ENCODE measurements at regions not wholly inside any gene's neighbourhood (a gene's known extent, or its start where the extent isn't known, plus 50 kb on each side); places are given as distances from the start of the nearest gene placed in this dataset.

DNA sequence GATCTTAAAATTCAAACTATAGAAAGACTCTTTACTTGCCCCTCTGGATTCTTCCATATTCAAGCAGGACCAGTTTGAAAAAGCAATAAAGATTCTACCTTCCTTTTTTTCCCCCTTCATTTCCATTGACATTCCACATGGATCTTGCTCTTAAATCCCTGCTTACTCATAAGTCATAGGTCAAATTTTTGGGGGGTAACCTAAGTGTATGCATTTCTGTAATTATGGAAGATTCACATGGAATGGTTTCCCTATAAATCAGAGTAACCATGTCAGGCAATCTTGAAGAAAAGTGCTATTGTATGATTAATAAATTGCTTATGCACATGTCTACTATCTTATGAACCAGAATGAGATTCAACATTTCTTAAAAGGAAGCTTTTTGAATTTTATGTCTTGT is 551.0 kb downstream of the HAO1 start:
- no peak for DNase-seq
- Mint-ChIP-seq H3K27me3 (no peaks in the 10 kb centered on the region), H3K27ac (no peak overlapping the region), H3K36me3 (ENCODE audit: low read depth) (no peaks in the 10 kb centered on the region), H3K9me3 (peaks cover 2% of the 10 kb centered on the region), H3K4me3 (no peak overlapping the region), H3K4me1 (no peaks in the 10 kb centered on the region)
- POLR2A ChIA-PET = no interaction called here
- CTCF ChIA-PET = no interaction called here

DNA sequence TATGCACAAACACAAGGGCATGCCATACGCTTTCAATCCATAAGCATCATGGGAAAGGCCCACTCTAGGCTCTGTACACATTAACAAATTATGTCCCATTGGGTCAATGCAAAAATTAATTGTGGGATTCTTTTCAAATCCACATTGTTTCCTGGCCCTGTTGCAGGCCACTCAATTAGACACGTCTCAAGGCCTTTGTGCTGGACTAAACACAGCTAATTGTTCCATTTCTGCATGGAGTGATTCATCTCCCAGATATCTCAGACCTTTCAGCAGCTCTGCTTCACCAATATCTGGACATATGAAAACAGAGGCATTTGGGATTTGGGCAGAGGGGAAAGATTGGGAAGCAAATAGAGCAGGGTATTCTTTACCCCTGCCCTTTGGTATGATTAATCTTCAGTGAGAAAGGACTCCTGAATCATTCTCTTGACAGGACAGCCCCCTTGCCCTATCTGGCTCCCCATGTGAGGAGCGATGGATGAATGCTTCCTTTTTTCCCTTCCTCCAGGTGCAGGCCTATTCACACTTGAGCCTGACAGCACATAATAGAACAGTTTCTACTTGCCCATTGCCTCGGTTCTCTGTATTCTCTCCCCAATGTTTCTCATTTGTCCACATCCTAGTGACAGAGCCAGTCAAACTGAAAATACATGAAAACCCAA is 547.6 kb downstream of the HAO1 start:
- ChIA-PET POLR2A (no interaction called here), CTCF (no interaction called here)
- H3K27ac Mint-ChIP-seq = no peak overlapping the region
- no peaks in the 10 kb centered on the region for H3K36me3 Mint-ChIP-seq (ENCODE audit: low read depth)
- no peaks in the 10 kb centered on the region for H3K27me3 Mint-ChIP-seq
- no peak for DNase-seq
- H3K4me1 Mint-ChIP-seq = no peaks in the 10 kb centered on the region
- H3K4me3 Mint-ChIP-seq = no peak overlapping the region
- H3K9me3 Mint-ChIP-seq = no peaks in the 10 kb centered on the region

DNA sequence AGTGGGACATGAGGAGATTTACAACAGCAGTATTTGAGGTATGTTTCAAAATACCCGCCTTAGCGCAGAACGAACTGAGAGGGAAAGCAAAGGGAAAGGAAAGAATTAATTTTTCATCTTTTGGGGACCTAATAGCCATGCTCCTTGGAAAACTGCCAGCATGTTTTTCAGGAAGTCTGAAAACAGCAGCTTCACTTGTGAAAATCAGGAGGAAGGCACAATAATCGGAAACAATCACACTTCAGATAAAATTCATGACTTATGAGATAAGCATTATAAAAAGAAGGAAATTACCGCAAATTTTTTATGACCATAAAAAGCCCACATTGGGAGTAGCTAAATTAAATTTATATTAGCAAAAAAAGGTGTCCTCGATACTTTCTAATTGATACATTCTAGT is 541.1 kb downstream of the HAO1 start:
- no peak overlapping the region for H3K27ac Mint-ChIP-seq
- peaks cover 4% of the 10 kb centered on the region for H3K9me3 Mint-ChIP-seq
- H3K27me3 Mint-ChIP-seq = no peaks in the 10 kb centered on the region
- no peak overlapping the region for H3K4me3 Mint-ChIP-seq
- POLR2A ChIA-PET = no interaction called here
- CTCF ChIA-PET = no interaction called here
- no peaks in the 10 kb centered on the region for H3K36me3 Mint-ChIP-seq (ENCODE audit: low read depth)
- DNase-seq = no peak
- H3K4me1 Mint-ChIP-seq = no peaks in the 10 kb centered on the region

DNA sequence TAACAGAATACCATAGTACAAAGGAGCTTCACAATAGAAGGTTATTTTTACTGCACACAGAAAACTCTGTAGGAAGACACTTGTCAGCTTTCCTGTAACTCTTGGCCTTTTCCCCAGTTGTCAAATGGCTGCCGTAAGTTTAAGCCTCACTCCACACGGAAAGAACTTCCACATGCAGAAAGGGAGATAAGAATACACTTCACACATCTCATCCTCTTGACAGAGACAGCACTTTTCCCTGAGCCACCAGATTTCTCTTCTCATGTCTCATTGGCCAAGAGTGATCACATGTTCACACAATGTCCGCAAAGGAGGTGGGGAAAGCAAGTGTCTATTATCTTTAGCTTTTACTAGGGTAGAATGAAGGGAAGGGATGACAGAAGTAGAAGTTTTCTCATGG is 540.7 kb downstream of the HAO1 start:
- DNase-seq = no peak
- no peaks in the 10 kb centered on the region for H3K27me3 Mint-ChIP-seq
- no peaks in the 10 kb centered on the region for H3K36me3 Mint-ChIP-seq (ENCODE audit: low read depth)
- POLR2A ChIA-PET = no interaction called here
- CTCF ChIA-PET = no interaction called here
- H3K27ac Mint-ChIP-seq = no peak overlapping the region
- H3K4me3 Mint-ChIP-seq = no peak overlapping the region
- H3K9me3 Mint-ChIP-seq = peaks cover 4% of the 10 kb centered on the region
- H3K4me1 Mint-ChIP-seq = no peaks in the 10 kb centered on the region

DNA sequence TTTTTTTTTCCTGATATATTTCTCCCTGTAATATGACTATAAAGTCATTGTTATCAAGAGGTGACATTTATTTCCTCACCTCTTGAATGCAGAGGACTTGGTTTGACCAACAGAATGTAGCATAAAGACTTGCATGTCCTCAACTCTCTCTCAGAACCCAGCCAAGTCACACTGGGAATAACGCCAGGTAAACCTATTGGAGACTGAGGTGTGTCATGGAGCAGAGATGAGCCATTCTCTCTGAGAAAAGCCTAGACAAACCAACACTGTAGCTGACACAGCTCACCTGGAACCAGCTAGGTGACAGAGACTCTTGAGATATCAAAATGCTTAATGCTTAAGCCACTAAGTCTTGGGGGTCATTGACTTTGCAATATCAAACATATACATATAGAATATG is 533.6 kb downstream of the HAO1 start:
- Mint-ChIP-seq H3K27ac (no peak overlapping the region), H3K4me3 (no peak overlapping the region), H3K36me3 (ENCODE audit: low read depth) (no peaks in the 10 kb centered on the region), H3K27me3 (no peaks in the 10 kb centered on the region), H3K4me1 (no peaks in the 10 kb centered on the region), H3K9me3 (peaks cover 6% of the 10 kb centered on the region)
- CTCF ChIA-PET = no interaction called here
- DNase-seq = no peak
- POLR2A ChIA-PET = no interaction called here

DNA sequence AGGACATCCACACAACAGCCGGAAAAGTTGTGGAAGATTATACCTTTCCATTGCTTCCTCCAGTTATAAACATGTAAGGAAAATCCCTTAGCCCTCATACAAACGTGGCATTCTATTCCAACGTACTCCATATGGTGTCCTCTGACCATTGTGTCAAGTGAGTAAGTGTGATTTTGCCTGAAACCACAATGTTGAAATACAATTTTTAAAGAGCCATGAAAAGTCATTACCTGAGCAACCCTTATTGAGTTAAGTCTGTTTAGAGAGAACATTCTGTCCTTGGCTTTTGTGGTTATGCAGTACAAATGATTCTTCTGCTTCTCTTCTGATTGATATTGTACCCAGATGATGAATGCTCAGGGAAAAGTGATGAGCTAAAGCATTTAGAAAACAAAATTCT is 530.1 kb downstream of the HAO1 start:
- ChIA-PET CTCF (no interaction called here), POLR2A (no interaction called here)
- Mint-ChIP-seq H3K4me3 (no peak overlapping the region), H3K4me1 (no peaks in the 10 kb centered on the region), H3K27me3 (no peaks in the 10 kb centered on the region), H3K36me3 (ENCODE audit: low read depth) (no peaks in the 10 kb centered on the region), H3K27ac (no peak overlapping the region), H3K9me3 (peaks cover 6% of the 10 kb centered on the region)
- DNase-seq = no peak

DNA sequence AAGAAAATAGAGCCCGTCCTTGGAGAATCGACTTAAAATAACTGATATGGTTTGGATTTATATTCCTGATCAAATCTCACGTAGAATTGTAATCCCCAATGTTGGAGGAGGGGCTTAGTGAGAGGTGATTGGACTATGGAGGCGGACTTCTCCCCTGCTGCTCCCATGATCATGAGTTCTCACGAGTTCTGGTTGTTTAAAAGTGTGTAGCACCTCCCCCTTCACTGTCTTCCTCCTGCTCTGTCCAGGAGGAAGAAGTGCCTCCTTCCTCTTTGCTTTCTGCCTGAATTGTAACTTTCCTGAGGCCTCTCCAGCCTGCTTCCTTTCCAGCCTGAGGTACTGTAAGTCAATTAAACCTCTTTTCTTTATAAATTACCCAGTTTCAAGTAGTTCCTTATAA is 529.2 kb downstream of the HAO1 start:
- H3K4me3 Mint-ChIP-seq = no peak overlapping the region
- H3K27ac Mint-ChIP-seq = no peak overlapping the region
- H3K36me3 Mint-ChIP-seq (ENCODE audit: low read depth) = no peaks in the 10 kb centered on the region
- no peak for DNase-seq
- H3K4me1 Mint-ChIP-seq = no peaks in the 10 kb centered on the region
- peaks cover 6% of the 10 kb centered on the region for H3K9me3 Mint-ChIP-seq
- POLR2A ChIA-PET = no interaction called here
- H3K27me3 Mint-ChIP-seq = no peaks in the 10 kb centered on the region
- CTCF ChIA-PET = no interaction called here

DNA sequence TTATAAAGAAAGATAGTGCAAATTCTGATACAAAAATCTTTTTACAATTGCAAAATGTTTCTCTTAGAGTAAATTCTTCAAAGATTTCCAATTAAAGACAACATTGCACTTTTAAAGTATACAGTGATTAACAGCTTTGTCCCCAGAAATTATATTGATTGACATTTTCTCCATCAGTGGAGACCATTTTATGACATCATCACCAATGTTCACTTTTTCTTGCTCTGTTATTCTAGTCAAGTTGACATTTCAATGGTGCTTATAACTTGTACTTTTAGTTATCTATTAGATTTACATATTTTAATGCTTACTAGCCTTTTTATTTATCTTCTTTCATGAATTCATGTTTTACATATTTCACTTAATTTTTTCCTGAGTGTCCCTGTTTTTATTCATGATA is 524.8 kb downstream of the HAO1 start:
- no peak for DNase-seq
- no peak overlapping the region for H3K27ac Mint-ChIP-seq
- H3K27me3 Mint-ChIP-seq = no peaks in the 10 kb centered on the region
- ChIA-PET POLR2A (no interaction called here), CTCF (no interaction called here)
- H3K9me3 Mint-ChIP-seq = peaks cover 4% of the 10 kb centered on the region
- H3K36me3 Mint-ChIP-seq (ENCODE audit: low read depth) = no peaks in the 10 kb centered on the region
- H3K4me3 Mint-ChIP-seq = no peak overlapping the region
- no peaks in the 10 kb centered on the region for H3K4me1 Mint-ChIP-seq

DNA sequence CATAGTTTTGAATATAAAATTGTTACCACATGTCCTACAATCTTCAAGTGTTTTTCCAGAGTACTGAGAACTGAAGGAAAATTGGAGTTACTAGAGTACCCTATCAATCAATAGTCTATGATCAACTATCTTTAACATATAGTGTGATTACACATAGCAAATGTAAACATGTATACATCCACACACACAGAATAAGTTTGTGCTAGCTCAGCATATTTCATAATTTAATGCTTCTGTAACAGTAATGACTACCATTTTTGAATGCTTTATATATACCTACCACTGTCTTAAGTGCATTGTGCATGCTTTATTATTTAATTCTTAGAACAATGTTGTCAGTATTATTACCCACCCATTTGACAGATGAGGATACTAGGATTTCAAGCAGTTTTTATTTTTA is 523.9 kb downstream of the HAO1 start:
- H3K4me1 Mint-ChIP-seq = no peaks in the 10 kb centered on the region
- DNase-seq = no peak
- ChIA-PET POLR2A (no interaction called here), CTCF (no interaction called here)
- peaks cover 4% of the 10 kb centered on the region for H3K9me3 Mint-ChIP-seq
- H3K36me3 Mint-ChIP-seq (ENCODE audit: low read depth) = no peaks in the 10 kb centered on the region
- H3K27me3 Mint-ChIP-seq = no peaks in the 10 kb centered on the region
- no peak overlapping the region for H3K4me3 Mint-ChIP-seq
- no peak overlapping the region for H3K27ac Mint-ChIP-seq

DNA sequence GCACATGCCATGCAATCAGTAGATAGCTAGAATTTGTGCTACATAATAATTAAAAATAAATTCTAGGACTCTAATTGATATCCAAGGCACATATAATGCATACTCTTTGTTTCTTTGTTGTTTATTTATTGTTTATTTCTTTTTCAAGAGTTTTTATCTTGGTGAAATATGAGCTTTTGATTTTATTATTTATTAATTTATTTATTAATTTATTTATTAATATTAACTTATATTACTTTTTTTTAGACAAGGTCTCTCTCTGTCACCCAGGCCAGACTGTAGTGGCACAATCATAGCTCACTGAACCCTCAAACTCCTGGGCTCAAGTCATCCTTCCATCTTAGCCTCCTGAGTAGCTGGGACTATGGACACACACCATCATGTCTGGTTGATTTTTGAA is 519.9 kb downstream of the HAO1 start:
- no peaks in the 10 kb centered on the region for H3K27me3 Mint-ChIP-seq
- no peak overlapping the region for H3K4me3 Mint-ChIP-seq
- DNase-seq = no peak
- no peaks in the 10 kb centered on the region for H3K36me3 Mint-ChIP-seq (ENCODE audit: low read depth)
- H3K27ac Mint-ChIP-seq = no peak overlapping the region
- CTCF ChIA-PET = no interaction called here
- POLR2A ChIA-PET = no interaction called here
- H3K4me1 Mint-ChIP-seq = no peaks in the 10 kb centered on the region
- H3K9me3 Mint-ChIP-seq = no peaks in the 10 kb centered on the region

DNA sequence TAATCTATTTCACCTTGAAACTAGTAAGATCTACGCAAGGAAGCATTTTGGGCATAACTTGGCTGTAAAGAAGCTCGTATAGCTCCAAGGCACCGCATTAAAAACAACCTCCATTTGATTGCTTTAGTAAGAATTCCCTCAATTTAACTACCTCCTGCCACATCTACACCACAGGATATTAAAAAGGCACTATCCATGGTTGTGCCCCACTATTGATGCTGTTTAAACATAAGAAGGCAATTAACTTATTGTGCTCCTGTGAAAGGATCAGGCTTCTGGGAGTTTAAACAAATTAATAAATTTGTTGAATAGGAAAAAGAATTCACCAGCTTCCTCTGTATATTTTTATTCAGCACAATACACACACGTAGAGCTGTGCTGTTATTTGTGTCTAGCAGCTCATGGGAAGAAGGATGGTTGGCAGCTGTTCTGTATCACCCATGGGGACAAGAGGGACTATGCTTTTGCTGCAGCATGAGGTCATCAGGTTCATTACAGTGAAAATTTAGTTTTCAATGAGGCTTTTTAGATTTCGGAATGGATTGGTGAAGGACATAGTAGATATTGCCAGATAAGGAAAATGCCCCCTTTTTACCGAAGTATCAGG is 513.3 kb downstream of the HAO1 start:
- no peaks in the 10 kb centered on the region for H3K36me3 Mint-ChIP-seq (ENCODE audit: low read depth)
- no peaks in the 10 kb centered on the region for H3K4me1 Mint-ChIP-seq
- no peak overlapping the region for H3K27ac Mint-ChIP-seq
- H3K9me3 Mint-ChIP-seq = peaks cover 5% of the 10 kb centered on the region
- H3K4me3 Mint-ChIP-seq = no peak overlapping the region
- DNase-seq = no peak
- ChIA-PET CTCF (no interaction called here), POLR2A (no interaction called here)
- H3K27me3 Mint-ChIP-seq = no peaks in the 10 kb centered on the region

DNA sequence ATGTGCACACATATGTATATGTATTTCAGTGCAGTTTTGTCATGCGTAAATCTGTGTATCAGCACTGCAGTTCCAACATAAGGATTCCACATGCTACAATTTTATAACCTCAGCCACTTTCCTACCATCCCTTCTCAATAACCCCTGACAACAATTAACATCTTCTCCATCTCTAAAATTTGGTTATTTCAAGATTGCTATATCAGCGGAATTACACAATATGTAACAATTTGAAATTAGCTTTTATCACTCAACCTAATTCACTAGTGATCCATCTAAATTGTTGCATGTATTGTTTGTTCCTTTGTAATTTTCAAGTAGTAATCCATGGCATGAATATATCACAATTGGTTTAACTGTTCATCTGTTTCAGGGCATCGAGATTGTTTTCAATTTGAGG is 511.3 kb downstream of the HAO1 start:
- H3K4me1 Mint-ChIP-seq = no peaks in the 10 kb centered on the region

DNA sequence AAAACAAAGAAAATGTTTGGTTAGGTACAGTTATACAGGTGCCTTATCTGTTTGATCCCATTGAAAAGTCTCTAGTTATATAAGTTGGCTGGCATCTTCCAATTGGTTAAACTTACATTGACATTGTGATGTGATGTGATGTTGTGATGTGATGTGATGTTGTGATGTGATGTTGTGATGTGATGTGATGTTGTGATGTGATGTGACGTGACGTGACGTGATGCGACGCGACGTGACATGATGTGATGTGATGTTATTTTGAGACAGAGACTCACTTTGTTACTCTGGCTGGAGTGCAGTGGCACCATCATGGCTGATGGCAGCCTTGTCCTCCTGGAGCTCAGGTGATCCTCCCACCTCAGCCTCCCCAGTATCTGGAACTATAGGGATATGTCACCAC is 507.6 kb downstream of the HAO1 start:
- H3K36me3 Mint-ChIP-seq (ENCODE audit: low read depth) = no peaks in the 10 kb centered on the region
- H3K27ac Mint-ChIP-seq = no peak overlapping the region
- H3K9me3 Mint-ChIP-seq = peaks cover 7% of the 10 kb centered on the region
- H3K4me3 Mint-ChIP-seq = no peak overlapping the region
- no peak for DNase-seq
- no peaks in the 10 kb centered on the region for H3K27me3 Mint-ChIP-seq
- ChIA-PET POLR2A (no interaction called here), CTCF (no interaction called here)
- no peaks in the 10 kb centered on the region for H3K4me1 Mint-ChIP-seq

More for the DNA sequence above, 511.3 kb downstream of the HAO1 start:
- Mint-ChIP-seq H3K4me3 (no peak overlapping the region), H3K27me3 (no peaks in the 10 kb centered on the region), H3K36me3 (ENCODE audit: low read depth) (no peaks in the 10 kb centered on the region), H3K9me3 (peaks cover 5% of the 10 kb centered on the region), H3K27ac (no peak overlapping the region)
- CTCF ChIA-PET = no interaction called here
- POLR2A ChIA-PET = no interaction called here
- DNase-seq = no peak

DNA sequence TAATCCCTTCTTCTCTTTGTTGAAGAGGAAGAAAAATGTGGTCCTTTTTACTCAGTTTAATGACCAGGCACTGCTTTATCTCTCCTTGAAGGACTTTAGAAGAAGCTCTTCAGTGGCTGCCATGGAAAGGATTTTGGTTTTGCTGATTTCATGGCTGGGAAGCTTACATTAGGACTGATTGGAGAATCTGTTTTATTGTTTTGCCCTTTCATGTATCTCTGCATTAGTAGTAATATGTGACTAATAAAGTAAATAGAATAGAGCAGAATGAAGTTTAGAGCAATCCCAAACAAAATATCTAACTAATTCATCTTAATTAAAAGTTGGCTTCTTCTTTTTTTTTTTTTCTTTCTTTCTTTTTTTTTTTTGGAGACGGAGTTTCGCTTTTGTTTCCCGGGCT is 502.9 kb downstream of the HAO1 start:
- H3K27me3 Mint-ChIP-seq = no peaks in the 10 kb centered on the region
- peaks cover 2% of the 10 kb centered on the region for H3K9me3 Mint-ChIP-seq
- no peaks in the 10 kb centered on the region for H3K4me1 Mint-ChIP-seq
- no peak for DNase-seq
- ChIA-PET POLR2A (no interaction called here), CTCF (no interaction called here)
- H3K36me3 Mint-ChIP-seq (ENCODE audit: low read depth) = no peaks in the 10 kb centered on the region
- H3K4me3 Mint-ChIP-seq = no peak overlapping the region
- no peak overlapping the region for H3K27ac Mint-ChIP-seq

DNA sequence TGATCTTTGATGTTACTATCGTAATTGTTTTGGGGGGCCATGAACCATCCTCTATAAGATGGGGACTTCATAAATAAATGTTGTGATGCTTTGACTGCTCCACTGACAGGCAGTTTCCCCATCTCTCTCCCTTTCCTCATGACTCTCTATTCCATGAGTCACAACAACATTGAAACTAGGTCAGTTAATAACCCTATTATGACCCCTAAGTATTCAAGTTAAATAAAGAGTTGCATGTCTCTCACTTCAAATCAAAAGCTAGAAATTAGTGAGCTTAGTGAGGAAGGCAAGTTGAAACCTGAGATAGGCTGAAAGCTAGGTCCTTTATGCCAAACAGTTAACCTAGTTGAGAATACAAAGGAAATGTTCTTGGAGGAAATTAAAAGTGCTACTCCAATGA is 491.0 kb downstream of the HAO1 start:
- Mint-ChIP-seq H3K4me1 (no peaks in the 10 kb centered on the region), H3K9me3 (peaks cover 7% of the 10 kb centered on the region), H3K27ac (no peak overlapping the region), H3K27me3 (no peaks in the 10 kb centered on the region), H3K4me3 (no peak overlapping the region), H3K36me3 (ENCODE audit: low read depth) (no peaks in the 10 kb centered on the region)
- ChIA-PET POLR2A (no interaction called here), CTCF (no interaction called here)
- DNase-seq = no peak

Measured in activated CD4-positive, alpha-beta memory T cell treated with anti-CD3 and anti-CD28 coated beads, Interleukin-2, amount 10 ng/mL, durations not matched to agents 7 days and 5 days (primary cell).